Epithelial cell of prostate (primary cell): ENCODE measurements at regions not wholly inside any gene's neighbourhood (a gene's known extent, or its start where the extent isn't known, plus 50 kb on each side); places are given as distances from the start of the nearest gene placed in this dataset.

Experiments used
- DNase-seq: peaks from one replicate; pipeline ENCODE4 v3.0.0-alpha.2; 2011; ENCODE audit warnings: low read depth, low spot score
- H3K27ac ChIP-seq: fragments of 450-650 bp; 2 replicates; pipeline ENCODE4 v1.5.1; 2017; ENCODE audit warnings: mild to moderate bottlenecking

- no peak for DNase-seq
- no peak overlapping the region for H3K27ac ChIP-seq
Measured at GRCh38 chr5:1946776-1947175, 64.1 kb upstream of the IRX4 start.

- DNase-seq: no peak
- H3K27ac ChIP-seq: no peak overlapping the region
Measured at GRCh38 chr5:1946122-1946677, 63.5 kb upstream of the IRX4 start.

- H3K27ac ChIP-seq: no peak overlapping the region
- no peak for DNase-seq
Measured at GRCh38 chr5:1945606-1946005, 62.9 kb upstream of the IRX4 start.

- H3K27ac ChIP-seq: no peak overlapping the region
- DNase-seq: no peak
Measured at GRCh38 chr5:1944408-1944807, 61.7 kb upstream of the IRX4 start.

GRCh38 chr5:1943481-1943880, 60.8 kb upstream of the IRX4 start:
- peak overlapping the region; percentile 15 for H3K27ac ChIP-seq
- DNase-seq: peak; percentile 72

- DNase-seq: no peak
- H3K27ac ChIP-seq: no peak overlapping the region
Measured at GRCh38 chr5:1942630-1943029, 59.9 kb upstream of the IRX4 start.

GRCh38 chr5:1942158-1942557, 59.4 kb upstream of the IRX4 start:
- H3K27ac ChIP-seq: no peak overlapping the region
- DNase-seq: no peak

- no peak for DNase-seq
- H3K27ac ChIP-seq: no peak overlapping the region
Measured at GRCh38 chr5:1939256-1939655, 56.5 kb upstream of the IRX4 start.

GRCh38 chr5:1938310-1939000, 55.7 kb upstream of the IRX4 start:
- no peak for DNase-seq

GRCh38 chr5:1937590-1937989, 54.9 kb upstream of the IRX4 start:
- H3K27ac ChIP-seq: no peak overlapping the region
- no peak for DNase-seq

More at GRCh38 chr5:1938310-1939000, 55.7 kb upstream of the IRX4 start:
- H3K27ac ChIP-seq: no peak overlapping the region

- DNase-seq: peak; percentile 77
- peak overlapping the region; percentile 74 for H3K27ac ChIP-seq
Measured at GRCh38 chr5:1936901-1937300, 54.2 kb upstream of the IRX4 start.

GRCh38 chr5:1936413-1936812, 53.7 kb upstream of the IRX4 start:
- peak; percentile 82 for DNase-seq

GRCh38 chr5:1934801-1935429, 52.2 kb upstream of the IRX4 start:
- H3K27ac ChIP-seq: no peak overlapping the region
- no peak for DNase-seq

More at GRCh38 chr5:1936413-1936812, 53.7 kb upstream of the IRX4 start:
- H3K27ac ChIP-seq: peak overlapping the region; percentile 74

GRCh38 chr5:1934056-1934394, 51.3 kb upstream of the IRX4 start:
- no peak overlapping the region for H3K27ac ChIP-seq
- DNase-seq: no peak

GRCh38 chr5:1933364-1934055, 50.8 kb upstream of the IRX4 start:
- no peak for DNase-seq
- no peak overlapping the region for H3K27ac ChIP-seq
